ENCODE measurements at regions not wholly inside any gene's neighbourhood (a gene's known extent, or its start where the extent isn't known, plus 50 kb on each side); places are given as distances from the start of the nearest gene placed in this dataset.
"Not testable (repeated sequence)": the region's sequence is repeated elsewhere in the genome, so short reads cannot be mapped to it uniquely, and the experiment has no call there.

DNA sequence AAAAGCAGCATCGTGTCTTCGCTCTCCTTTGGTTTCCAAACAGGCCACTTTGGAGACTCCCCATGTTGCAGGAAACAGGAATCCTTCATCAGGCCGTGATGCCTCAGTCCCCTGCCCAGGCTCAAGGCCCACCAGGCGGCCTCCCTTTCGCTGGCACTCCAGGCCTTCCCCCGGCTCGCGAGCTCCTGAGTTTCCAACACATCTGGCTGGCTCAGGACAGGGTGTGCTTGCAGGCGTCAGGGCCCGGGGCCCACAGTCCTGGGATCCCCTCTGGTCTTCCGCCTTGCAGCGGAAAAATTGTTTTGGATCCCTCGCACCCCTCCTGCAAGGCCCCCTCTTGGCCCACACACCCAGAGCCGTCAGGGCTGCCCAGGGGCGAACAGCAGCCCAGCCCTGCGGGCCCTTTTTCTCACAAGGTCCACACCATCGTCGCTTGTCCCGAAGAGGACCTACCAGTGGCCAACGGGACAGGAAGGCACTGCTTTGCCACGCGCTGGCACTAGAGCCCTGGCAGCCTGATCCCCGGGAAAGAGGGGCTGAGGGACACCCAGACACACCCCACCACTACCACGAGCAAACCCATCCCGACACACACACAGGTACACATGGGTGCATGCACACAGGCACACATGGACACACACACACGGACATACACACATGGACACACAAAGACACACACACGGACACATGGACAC lies 1930.9 kb upstream of the DEFB115 start:
- TF ChIP-seq, protein P1, sequence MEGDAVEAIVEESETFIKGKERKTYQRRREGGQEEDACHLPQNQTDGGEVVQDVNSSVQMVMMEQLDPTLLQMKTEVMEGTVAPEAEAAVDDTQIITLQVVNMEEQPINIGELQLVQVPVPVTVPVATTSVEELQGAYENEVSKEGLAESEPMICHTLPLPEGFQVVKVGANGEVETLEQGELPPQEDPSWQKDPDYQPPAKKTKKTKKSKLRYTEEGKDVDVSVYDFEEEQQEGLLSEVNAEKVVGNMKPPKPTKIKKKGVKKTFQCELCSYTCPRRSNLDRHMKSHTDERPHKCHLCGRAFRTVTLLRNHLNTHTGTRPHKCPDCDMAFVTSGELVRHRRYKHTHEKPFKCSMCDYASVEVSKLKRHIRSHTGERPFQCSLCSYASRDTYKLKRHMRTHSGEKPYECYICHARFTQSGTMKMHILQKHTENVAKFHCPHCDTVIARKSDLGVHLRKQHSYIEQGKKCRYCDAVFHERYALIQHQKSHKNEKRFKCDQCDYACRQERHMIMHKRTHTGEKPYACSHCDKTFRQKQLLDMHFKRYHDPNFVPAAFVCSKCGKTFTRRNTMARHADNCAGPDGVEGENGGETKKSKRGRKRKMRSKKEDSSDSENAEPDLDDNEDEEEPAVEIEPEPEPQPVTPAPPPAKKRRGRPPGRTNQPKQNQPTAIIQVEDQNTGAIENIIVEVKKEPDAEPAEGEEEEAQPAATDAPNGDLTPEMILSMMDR (IDR thresholded peaks at IDR 0.05; ENCODE audit: unreplicated experiment), result no peak
- DNase-seq (ENCODE audit: low spot score, unreplicated experiment), result no peak
- no peaks in the 10 kb centered on the region for H3K27me3 Mint-ChIP-seq
- H3K9me3 Mint-ChIP-seq (ENCODE audit: low read depth), result peaks cover 46% of the 10 kb centered on the region
- H3K27ac Mint-ChIP-seq, result no peak overlapping the region
- no peak overlapping the region for H3K4me3 Mint-ChIP-seq (ENCODE audit: low read depth)
- H3K4me1 Mint-ChIP-seq (ENCODE audit: low read depth), result no peaks in the 10 kb centered on the region
- peaks cover 13% of the 10 kb centered on the region for H3K36me3 Mint-ChIP-seq (ENCODE audit: insufficient read depth)

DNA sequence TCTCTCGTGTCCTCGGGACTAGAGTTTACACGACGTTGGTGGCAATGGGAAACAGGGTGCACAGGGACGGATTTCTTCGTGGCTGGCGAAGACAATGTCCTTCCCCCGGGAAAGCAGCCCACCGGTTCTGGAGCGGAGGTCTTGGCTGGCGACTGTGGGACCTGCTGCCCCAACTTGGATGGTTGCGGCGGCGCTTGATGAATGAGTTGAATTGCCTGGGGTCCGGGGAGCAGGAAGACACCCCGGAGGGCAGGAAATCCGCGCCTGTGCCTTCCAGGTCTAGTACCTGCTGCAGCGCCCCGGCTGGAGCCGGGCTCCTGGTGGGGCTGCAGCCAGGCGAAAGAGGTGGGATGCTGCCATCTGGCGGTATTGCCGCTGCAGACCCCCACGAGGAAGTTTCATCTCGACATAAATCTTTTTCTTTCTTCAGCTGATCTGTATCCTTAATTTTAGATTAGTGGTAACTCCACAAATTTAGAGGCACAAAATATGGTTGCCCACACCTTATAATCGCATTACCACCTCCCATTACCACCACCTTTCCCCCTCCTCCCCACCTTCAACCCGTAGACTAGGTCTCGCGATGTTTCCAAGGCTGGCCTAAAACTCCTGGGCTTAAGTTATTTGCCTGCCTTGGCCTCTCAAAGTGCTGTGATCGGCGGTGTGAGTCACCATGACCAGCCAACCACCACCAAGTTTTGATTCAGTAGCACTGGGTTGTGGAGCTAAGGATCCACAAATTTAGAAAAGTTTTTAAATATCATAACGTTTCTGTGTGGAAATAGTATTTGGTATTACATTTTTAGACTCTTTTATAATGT lies 1929.7 kb upstream of the DEFB115 start:
- H3K27me3 Mint-ChIP-seq; H3K4me1 Mint-ChIP-seq (ENCODE audit: low read depth); H3K27ac Mint-ChIP-seq; DNase-seq (ENCODE audit: low spot score, unreplicated experiment); H3K4me3 Mint-ChIP-seq (ENCODE audit: low read depth): not testable (repeated sequence)
- H3K9me3 Mint-ChIP-seq (ENCODE audit: low read depth), result peaks cover 53% of the 10 kb centered on the region
- H3K36me3 Mint-ChIP-seq (ENCODE audit: insufficient read depth), result peaks cover 13% of the 10 kb centered on the region

DNA sequence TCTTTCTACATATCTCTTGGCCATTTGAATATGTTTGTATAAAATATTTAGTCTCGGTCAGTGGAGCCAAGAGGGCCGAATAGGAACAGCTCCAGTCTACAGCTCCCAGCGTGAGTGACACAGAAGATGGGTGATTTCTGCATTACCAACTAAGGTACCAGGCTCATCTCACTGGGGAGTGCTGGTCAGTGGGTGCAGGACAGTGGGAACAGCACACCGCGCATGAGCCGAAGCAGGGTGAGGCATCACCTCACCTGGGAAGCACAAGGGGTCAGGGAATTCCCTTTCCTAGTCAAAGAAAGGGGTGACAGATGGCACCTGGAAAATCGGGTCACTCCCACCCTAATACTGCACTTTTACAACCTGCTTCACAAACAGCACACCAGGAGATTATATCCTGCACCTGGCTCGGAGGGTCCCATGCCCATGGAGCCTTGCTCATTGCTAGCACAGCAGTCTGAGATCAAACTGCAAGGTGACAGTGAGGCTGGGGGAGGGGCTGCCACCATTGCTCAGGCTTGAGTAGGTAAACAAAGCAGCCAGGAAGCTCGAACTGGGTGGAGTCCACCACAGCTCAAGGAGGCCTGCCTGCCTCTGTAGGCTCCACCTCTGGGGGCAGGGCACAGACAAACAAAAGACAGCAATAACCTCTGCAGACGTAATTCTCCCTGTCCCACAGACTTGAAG lies 1926.9 kb upstream of the DEFB115 start:
- H3K9me3 Mint-ChIP-seq (ENCODE audit: low read depth), result peaks cover 79% of the 10 kb centered on the region

DNA sequence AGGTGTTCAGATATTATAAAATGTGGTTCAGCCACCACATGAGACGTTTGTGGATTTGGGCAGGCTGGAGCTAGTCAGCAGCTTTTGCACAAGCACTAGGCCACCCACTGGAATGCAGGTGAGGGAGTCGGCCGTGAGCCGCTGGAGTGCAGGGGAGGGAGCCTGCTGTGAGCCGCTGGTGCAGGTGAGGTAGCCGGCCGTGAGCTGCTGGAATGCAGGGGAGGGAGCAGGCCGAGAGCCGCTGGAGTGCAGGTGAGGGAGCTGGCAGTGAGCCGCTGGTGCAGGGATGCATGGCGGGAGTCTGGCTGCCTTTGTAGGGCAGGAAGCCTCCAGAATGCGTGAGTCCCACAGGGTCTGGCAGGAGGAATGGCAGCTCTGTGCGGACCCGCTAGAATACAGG lies 1907.6 kb upstream of the DEFB115 start:
- Mint-ChIP-seq H3K27ac (no peak overlapping the region), H3K4me3 (ENCODE audit: low read depth) (no peak overlapping the region), H3K27me3 (no peaks in the 10 kb centered on the region), H3K9me3 (ENCODE audit: low read depth) (peaks cover 26% of the 10 kb centered on the region), H3K36me3 (ENCODE audit: insufficient read depth) (peaks cover 2% of the 10 kb centered on the region), H3K4me1 (ENCODE audit: low read depth) (no peaks in the 10 kb centered on the region)
- DNase-seq (ENCODE audit: low spot score, unreplicated experiment), result no peak
- TF ChIP-seq, protein P1 (IDR thresholded peaks at IDR 0.05; ENCODE audit: unreplicated experiment), result no peak

More for the DNA sequence above, 1926.9 kb upstream of the DEFB115 start:
- H3K4me1 Mint-ChIP-seq (ENCODE audit: low read depth); H3K4me3 Mint-ChIP-seq (ENCODE audit: low read depth); DNase-seq (ENCODE audit: low spot score, unreplicated experiment); H3K27me3 Mint-ChIP-seq; H3K27ac Mint-ChIP-seq: not testable (repeated sequence)
- H3K36me3 Mint-ChIP-seq (ENCODE audit: insufficient read depth), result peaks cover 15% of the 10 kb centered on the region

DNA sequence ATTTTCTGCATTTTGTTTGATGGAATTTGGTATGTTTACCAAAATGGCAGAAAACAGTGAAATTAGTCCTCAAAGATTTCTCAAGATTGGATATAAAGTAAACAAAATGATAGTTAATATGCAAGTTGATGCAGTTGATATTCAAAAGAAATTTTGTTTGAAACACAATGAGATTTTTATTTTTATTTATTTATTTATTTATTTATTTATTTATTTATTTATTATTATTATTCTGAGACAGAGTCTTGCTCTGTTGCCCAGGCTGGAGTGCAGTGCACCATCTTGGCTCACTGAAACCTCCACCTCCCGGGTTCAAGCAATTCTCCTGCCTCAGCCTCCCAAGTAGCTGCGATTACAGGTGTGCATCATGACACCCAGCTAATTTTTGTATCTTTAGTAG lies 1881.5 kb upstream of the DEFB115 start:
- not testable (repeated sequence) for H3K4me3 Mint-ChIP-seq (ENCODE audit: low read depth); DNase-seq (ENCODE audit: low spot score, unreplicated experiment); H3K27me3 Mint-ChIP-seq; H3K36me3 Mint-ChIP-seq (ENCODE audit: insufficient read depth); H3K4me1 Mint-ChIP-seq (ENCODE audit: low read depth); H3K27ac Mint-ChIP-seq
- peaks cover 26% of the 10 kb centered on the region for H3K9me3 Mint-ChIP-seq (ENCODE audit: low read depth)

DNA sequence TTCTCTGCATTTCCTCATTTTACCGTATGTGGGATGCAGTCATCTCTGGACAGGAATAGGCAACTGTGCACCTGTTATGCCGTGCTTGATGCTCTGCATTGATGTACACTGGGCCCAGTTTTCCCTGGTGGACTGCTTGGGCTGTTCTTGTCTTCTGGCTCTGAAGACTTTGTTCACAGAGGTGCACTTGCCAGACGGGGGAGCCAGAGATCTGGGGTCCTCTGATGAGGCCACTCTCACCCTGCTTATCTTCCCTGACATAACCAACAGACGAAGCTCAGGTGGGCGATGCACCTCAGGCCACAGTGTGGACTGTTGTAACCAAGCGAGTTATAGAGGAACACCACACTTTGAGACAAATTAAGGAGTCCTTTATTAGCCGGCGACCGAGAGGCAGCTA lies 1864.6 kb upstream of the DEFB115 start:
- H3K27ac Mint-ChIP-seq; H3K36me3 Mint-ChIP-seq (ENCODE audit: insufficient read depth); H3K4me3 Mint-ChIP-seq (ENCODE audit: low read depth); H3K4me1 Mint-ChIP-seq (ENCODE audit: low read depth); DNase-seq (ENCODE audit: low spot score, unreplicated experiment); H3K27me3 Mint-ChIP-seq: not testable (repeated sequence)
- peaks cover 43% of the 10 kb centered on the region for H3K9me3 Mint-ChIP-seq (ENCODE audit: low read depth)

DNA sequence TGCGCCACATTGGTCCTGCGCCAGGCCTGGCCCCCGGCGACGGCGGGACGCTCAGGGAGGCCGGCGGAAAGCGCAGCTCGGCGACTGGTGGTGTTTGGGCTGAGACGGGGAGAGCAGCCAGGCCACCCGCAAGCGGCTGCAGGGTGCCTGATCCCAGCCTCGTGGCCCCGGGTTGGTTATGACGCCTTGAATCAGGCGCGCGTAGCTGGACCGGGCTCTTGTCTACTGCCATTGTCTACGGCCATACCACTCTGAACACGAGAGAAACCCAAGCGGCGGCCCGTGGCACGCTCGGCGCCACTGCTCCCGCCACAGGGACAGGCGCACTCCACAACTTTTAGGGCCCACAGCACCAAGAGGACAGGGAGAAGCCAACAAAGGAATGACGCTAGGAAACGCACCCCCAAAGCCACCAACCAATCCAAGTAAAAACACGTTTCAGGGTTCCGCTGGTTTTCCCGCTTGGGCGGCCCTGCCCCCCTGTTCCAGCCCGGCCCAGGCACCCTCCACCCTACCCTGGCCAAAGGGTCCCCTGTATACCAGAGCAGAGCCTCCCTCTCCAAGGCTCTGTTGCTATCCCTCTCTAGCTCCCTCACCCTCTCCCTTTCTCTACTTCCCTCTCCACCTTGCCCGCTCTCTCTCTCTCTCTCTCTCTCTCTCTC lies 1849.3 kb upstream of the DEFB115 start:
- no peak overlapping the region for H3K4me3 Mint-ChIP-seq (ENCODE audit: low read depth)
- H3K27ac Mint-ChIP-seq, result no peak overlapping the region
- peaks cover 55% of the 10 kb centered on the region for H3K9me3 Mint-ChIP-seq (ENCODE audit: low read depth)
- DNase-seq (ENCODE audit: low spot score, unreplicated experiment), result no peak
- H3K27me3 Mint-ChIP-seq, result no peaks in the 10 kb centered on the region
- TF ChIP-seq, protein P1 (IDR thresholded peaks at IDR 0.05; ENCODE audit: unreplicated experiment), result no peak
- no peaks in the 10 kb centered on the region for H3K4me1 Mint-ChIP-seq (ENCODE audit: low read depth)
- H3K36me3 Mint-ChIP-seq (ENCODE audit: insufficient read depth), result peaks cover 11% of the 10 kb centered on the region

DNA sequence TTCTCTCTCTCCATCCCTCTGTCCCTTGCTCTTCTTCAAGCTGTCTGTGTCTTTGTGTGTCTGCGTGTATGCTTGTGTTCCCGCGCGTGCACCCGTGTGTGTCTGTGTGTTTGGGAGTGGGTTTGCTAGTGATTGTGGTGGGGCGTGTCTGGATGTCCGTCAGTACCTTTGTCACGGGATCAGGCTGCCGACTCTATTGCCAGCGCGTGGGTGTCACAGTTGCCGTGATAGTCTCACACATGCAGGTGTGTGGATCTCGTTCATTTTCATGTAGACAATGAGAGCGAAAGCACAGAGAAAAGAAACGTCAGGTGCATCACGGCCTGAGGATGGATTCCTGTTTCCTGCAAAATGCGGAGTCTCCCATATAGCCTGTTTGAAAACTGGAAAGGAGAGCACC lies 1848.8 kb upstream of the DEFB115 start:
- DNase-seq (ENCODE audit: low spot score, unreplicated experiment); H3K27me3 Mint-ChIP-seq; H3K4me1 Mint-ChIP-seq (ENCODE audit: low read depth); H3K27ac Mint-ChIP-seq; H3K4me3 Mint-ChIP-seq (ENCODE audit: low read depth): not testable (repeated sequence)
- Mint-ChIP-seq H3K36me3 (ENCODE audit: insufficient read depth) (peaks cover 12% of the 10 kb centered on the region), H3K9me3 (ENCODE audit: low read depth) (peaks cover 59% of the 10 kb centered on the region)

DNA sequence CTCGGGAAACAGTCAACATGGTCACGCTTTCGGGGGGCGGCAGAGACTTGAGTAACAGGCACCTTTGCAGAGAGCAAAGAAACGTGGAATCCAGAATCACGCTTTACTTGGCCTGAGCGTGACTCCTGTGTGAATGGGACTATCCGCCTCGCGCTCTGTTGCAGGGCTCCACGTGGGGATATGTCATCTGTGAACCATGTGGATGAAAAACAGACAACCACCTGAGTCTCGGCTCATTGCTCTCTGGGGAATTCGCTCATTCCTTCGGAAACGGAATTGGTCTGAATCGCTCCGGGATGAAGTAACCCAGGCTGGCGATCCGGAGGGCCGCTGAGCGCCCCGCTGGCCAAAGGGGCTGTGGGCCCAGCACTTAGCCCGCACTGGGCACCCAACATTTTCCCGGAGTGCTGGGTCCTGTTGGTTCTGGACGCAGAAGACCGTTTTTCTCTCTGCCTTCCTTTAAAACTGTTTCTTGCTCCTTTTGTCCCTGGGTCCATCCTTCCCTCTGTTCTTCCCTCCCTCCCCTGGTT lies 1848.2 kb upstream of the DEFB115 start:
- H3K27ac Mint-ChIP-seq; DNase-seq (ENCODE audit: low spot score, unreplicated experiment); H3K4me3 Mint-ChIP-seq (ENCODE audit: low read depth); H3K4me1 Mint-ChIP-seq (ENCODE audit: low read depth); H3K27me3 Mint-ChIP-seq: not testable (repeated sequence)
- Mint-ChIP-seq H3K36me3 (ENCODE audit: insufficient read depth) (peaks cover 12% of the 10 kb centered on the region), H3K9me3 (ENCODE audit: low read depth) (peaks cover 60% of the 10 kb centered on the region)

All from progenitor cell of endocrine pancreas (in vitro differentiated cells).